NCI-H524 (cell line): ENCODE measurements at regions not wholly inside any gene's neighbourhood (a gene's known extent, or its start where the extent isn't known, plus 50 kb on each side); places are given as distances from the start of the nearest gene placed in this dataset.

Source experiments
- DNase-seq, 2 experiments: peaks; one replicate each; lab custom pipeline; 2025; lab: John Stamatoyannopoulos, UW

- DNase-seq: no peak
Observed at GRCh38 chr1:217373761-217374701, 256.9 kb downstream of the GPATCH2 start.

GRCh38 chr1:217372049-217372970 is 258.6 kb downstream of the GPATCH2 start:
- DNase-seq: no peak

DNA sequence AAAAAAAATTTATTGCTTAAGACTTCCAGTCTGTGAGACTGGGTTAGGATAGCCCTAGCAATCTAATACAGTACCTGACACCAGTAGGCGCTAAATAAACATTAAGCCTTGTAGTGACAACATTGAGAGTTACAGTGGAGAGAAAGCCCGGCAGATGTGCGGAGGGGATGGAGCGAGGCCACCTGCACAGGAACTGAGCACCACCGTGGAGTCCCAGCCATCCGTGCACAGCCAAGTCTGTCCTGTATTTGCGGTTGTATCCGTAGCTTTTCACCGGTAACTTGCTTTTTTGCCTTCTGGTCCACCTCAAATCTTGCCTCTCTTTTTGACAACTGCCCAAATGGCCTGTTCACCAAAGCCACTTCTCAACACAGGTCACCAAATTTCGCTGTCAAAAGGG is 260.1 kb downstream of the GPATCH2 start:
- DNase-seq: no peak

- no peak for DNase-seq
Observed at GRCh38 chr1:217369996-217370551, 260.8 kb downstream of the GPATCH2 start.

GRCh38 chr1:217369271-217369981 is 261.5 kb downstream of the GPATCH2 start:
- DNase-seq: no peak

DNA sequence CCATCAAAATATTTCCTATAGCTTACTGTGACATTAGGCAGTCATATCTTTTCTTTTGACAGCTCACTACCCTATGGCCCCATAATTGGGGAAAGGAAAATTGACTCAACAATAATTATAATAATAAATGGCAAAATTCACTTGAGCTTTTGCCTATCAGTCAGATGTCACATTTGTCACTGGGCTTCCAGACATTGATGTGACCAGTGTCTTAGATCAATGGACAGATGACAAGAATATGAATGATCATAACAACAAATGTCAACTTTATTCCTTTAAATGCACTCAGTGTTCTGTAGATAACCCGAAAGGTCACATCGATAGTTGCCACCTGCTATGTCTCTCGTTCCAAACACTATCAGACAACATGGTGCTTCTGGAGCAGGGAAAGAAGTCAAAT is 266.7 kb downstream of the GPATCH2 start:
- DNase-seq: no peak

GRCh38 chr1:217363319-217363718 is 267.6 kb downstream of the GPATCH2 start:
- no peak for DNase-seq

GRCh38 chr1:217360510-217360909 is 270.4 kb downstream of the GPATCH2 start:
- no peak for DNase-seq

- DNase-seq: no peak
Observed at GRCh38 chr1:217354895-217355294, 276.0 kb downstream of the GPATCH2 start.

DNA sequence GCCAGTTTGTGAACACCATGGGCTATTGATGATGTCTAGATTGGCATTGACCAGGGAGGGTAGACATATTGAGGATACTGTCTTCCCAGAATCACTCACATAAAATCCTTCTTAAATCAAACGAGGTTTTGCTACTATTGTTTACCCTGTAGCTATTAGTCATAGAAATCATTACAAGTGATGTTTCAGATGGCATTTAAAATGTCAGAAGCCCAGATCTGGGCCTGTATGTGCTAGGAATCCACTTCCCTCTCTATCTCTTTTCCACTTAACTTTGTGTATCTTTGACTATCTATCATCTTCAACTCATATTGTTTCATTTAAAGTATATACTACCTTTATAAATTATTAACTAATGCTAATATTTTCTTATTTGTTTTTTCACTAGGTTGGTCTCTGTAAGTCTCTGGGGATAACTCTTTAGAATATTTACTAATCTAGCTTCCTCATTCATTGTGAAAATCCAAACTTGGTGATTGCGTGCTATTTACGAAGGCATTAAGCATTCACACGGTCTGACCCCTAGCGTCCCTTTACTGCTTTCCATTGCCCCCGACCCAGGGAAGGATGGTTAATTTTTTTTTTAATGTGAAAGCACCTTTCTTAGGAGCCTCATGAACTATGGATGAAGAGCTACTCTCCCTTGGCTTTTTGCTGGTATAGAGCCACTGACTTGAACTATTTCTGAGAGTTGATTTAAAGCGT is 281.8 kb downstream of the GPATCH2 start:
- DNase-seq: no peak

- no peak for DNase-seq
Observed at GRCh38 chr1:217344712-217345111, 286.2 kb downstream of the GPATCH2 start.

- DNase-seq: peak; percentile 14 to 41
Observed at GRCh38 chr1:217343907-217344306, 287.0 kb downstream of the GPATCH2 start.

GRCh38 chr1:217342105-217342504 is 288.8 kb downstream of the GPATCH2 start:
- no peak for DNase-seq

DNA sequence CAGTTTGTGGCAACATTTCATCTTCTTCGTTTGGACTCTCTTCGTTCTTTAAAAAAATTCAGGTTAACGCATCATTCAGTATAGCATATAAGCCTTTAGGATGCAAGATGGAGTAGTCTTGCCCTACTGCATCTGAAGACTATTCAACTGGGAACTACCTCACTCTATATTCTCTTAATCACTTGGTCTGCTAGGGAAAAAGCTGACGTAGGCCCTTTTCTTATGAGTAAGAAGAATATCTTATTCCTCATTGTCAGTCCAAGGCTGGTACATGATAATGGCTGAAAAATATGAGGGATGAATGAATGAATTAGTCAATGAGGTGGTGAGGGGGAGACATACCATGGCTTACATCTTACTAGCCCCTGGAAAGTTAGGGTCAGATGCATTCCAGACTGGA is 294.2 kb downstream of the GPATCH2 start:
- DNase-seq: no peak

GRCh38 chr1:217333939-217334338 is 297.0 kb downstream of the GPATCH2 start:
- peak; percentile 40 to 69 for DNase-seq

GRCh38 chr1:217332431-217333065 is 298.3 kb downstream of the GPATCH2 start:
- DNase-seq: no peak

GRCh38 chr1:217331698-217332097 is 299.2 kb downstream of the GPATCH2 start:
- DNase-seq: no peak

DNA sequence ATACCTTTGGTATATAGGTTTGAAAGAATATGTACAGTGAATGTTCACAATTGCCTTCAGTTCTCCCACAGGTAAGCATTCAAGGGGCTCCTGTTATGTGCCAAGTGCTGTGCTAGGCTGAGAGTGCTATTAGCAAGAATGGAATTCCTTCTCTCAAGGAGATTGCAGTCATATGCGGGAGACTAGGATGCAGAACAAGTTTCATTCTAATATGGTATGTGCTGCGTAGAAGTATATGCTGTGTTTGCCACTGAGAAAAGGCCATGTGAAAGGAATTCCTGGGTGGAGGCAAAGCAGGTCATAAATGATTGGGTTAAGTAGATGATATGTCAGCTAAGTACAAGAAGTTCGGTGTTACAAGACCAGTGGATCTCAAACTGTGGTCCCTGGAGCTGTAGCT is 303.0 kb downstream of the GPATCH2 start:
- DNase-seq: no peak

DNA sequence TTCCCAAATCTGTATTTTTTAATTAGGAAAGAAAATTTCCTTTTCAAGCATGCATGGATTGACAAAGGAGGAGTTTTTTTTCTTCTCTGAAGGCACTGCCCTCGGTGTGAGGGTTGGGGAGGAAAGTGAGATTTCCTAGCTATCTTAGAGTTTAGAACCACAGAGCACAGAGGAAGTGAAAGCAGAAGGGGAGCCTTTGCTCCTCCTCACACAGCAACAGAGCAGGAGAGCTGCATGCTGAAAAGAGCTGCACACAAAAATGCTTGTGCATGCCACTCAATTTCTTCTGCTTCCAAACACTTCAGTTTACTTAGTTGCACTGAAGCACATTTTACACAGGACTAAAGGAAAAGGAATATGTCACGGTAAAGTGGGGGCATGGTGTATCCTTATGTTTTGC is 308.1 kb downstream of the GPATCH2 start:
- DNase-seq: no peak

GRCh38 chr1:217315346-217315745 is 315.5 kb downstream of the GPATCH2 start:
- DNase-seq: no peak

DNA sequence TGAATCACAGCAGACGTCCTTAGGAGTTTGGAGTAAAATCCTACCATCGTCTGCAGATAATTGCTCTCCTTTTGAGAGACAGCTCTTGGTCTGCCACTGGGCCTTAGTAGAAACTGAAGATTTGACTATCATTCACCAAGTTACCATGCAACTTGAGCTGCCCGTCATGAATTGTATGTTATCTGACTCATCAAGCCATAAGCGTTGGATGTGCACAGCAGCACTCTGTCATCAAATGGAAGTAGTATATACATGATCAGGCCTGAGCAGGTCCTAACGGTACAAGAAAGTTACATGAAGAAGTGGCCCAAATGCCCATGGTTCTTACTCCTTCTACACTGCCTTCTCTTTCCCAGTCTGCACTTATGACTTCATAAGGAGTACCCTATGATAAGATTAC is 317.8 kb downstream of the GPATCH2 start:
- DNase-seq: no peak
